DMS 273 (cell line): ENCODE measurements at regions not wholly inside any gene's neighbourhood (a gene's known extent, or its start where the extent isn't known, plus 50 kb on each side); places are given as distances from the start of the nearest gene placed in this dataset.

Source experiments
- DNase-seq: peaks from one replicate; lab custom pipeline; 2025; ENCODE audit not compliant: unreplicated experiment; lab: John Stamatoyannopoulos, UW

DNA sequence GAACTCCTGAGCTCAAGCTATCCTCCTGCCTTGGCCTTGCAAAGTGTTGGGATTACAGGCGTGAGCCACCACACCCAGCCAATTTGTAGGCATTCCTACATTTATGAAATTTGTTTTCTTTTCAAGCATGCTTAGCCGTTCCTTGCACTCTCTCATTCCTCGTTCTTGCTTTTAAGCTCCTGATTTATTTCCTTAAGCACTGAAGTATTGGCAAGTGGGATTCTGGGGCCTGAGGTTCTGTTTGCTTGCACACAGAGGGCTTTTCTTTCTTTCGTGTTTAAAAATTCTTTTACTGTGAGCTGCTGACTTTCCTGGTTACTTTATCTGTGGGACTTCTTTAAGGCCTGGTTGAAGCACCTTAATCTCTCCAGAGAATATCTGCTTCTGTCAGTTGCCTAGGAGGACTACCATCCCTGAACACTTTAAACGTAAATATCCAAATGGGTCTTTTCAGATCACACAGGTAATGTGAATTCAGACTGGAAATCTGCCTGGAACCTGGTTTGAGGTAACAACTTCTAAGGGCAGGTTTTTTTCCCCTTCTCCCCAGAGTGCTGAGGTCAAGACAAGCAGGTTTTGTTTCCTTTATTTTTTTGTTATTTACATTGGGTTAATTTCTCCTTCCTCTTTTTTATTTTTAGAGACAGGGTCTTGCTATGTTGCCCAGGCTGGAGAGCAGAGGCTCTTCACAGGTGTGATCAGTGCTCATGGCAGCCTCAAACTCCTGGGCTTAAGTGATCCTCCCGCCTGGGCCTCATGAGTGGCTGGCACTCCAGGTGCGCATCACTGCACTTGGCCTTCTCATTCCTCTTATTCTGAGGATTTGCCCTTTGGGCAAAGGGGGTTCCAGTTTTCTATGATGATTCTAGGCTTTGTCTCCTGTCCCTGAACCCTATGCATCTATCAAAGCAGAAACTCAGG is 102.9 kb downstream of the PFKFB3 start:
- DNase-seq: no peak

GRCh38 chr10:6306917-6307316 is 104.2 kb downstream of the PFKFB3 start:
- DNase-seq: no peak

DNA sequence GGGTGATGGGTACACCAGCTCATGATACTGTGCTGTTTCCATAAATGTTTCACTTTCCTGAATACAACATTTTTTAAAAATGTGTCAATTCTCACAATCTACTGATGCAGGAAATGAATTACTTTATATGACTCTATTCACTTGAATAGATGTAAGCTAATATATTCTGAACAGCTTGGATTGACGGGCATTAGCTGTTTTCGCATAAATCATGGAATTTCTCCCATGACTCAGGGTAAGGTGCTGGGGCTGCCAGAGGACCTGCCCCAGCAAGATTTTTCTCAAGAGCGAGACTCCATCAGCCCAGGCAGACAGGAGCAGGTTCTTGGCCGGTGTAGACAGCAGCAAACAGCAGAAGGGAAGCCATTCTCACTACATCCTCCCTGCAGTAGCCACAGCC is 107.1 kb downstream of the PFKFB3 start:
- peak; percentile 5 for DNase-seq

DNA sequence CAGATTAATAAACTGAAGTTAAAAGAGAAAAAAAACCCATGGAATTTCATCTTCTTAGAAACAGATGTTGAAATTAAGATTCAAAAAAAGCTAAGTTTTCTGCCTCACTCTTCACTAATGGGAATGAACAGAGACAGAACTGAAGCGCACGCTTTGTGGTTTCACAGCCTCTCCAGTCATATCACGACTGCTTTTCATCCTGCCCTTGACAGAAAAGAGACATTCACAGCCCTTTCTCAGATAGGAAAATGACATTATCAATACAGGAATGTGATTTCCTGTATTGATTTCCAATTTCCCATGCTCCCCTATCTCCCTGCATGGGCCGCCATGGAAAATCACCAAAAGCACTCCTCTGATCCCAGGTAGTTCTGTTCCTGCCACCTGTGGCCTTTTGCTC is 108.2 kb downstream of the PFKFB3 start:
- no peak for DNase-seq

GRCh38 chr10:6311700-6312330 is 109.1 kb downstream of the PFKFB3 start:
- no peak for DNase-seq

- no peak for DNase-seq
These were observed 109.9 kb downstream of the PFKFB3 start for GRCh38 chr10:6312636-6313035.

GRCh38 chr10:6313111-6313895 is 110.6 kb downstream of the PFKFB3 start:
- no peak for DNase-seq

- DNase-seq: no peak
These were observed 112.0 kb downstream of the PFKFB3 start for GRCh38 chr10:6314620-6315205.

DNA sequence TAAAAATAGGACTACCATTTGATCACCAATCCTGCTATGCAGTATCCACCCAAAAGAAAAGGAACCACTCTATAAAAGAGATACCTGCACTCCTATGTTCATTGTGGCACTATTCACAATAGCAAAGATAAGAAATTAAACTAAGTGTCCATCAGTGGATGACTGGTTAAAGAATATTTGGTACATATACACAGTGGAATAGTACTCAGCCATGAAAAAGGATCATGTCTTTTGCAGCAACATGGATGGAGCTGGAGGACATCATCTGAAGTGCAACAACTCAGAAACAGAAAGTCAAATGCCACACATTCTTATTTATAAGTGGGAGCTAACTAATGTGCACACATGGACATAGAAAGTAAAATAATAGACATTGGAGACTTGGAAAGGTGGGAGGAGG is 116.4 kb downstream of the PFKFB3 start:
- no peak for DNase-seq

DNA sequence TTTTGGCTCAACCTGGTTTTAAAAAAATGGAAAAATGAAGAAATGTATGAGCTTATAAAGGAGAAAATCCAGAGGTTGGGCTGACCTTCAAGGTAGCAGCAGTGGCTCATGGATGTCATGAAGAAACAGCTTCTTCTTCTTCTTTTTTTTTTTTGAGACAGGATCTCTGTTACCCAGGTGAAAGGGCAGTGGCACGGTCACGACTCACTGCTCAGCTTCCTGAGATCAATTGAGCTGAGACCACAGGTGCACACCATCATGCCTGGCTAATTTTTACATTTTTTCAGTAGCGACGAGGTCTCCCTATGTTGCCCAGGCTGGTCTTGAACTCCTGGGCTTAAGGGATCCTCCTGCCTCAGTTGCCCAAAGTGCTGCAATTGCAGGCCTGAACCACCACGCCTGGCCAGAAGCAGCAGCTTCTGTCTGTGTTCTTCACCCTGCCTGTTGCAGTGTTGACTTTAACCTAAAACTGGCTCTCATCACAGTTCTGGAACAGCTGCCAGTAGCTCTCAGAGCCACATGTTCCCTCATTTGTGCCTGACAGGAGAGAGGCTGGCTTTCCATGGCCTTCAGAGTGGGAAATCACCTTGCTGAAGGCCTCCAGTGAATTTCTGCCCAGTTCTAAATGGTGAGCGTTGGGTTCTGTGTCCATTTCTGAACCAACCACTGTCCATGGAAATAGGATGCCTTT is 117.7 kb downstream of the PFKFB3 start:
- peak; percentile 19 for DNase-seq

GRCh38 chr10:6321880-6322279 is 119.1 kb downstream of the PFKFB3 start:
- no peak for DNase-seq

- DNase-seq: no peak
These were observed 120.1 kb downstream of the PFKFB3 start for GRCh38 chr10:6322805-6323204.

- no peak for DNase-seq
These were observed 125.4 kb downstream of the PFKFB3 start for GRCh38 chr10:6327961-6328698.

- no peak for DNase-seq
These were observed 126.1 kb downstream of the PFKFB3 start for GRCh38 chr10:6328699-6329423.

DNA sequence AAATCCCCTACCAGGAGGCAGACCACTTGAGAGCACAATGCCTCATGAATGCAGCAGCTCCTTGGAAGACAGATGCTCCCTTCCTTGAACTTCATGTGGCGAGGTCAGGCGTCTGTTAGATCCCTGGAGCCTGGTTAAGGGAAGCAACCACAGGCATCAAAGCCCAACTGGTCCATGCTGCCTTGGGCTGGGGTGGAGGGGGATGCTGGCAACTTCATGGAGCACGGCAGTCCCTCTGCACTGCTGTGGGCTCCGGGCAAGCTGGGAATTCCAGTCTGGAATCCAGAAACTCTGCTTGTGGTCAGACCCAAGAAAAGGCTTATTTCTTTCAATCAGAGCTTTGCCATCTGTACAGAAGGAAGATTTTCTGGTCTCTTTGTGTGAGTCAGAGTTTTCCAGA is 130.4 kb downstream of the PFKFB3 start:
- no peak for DNase-seq

DNA sequence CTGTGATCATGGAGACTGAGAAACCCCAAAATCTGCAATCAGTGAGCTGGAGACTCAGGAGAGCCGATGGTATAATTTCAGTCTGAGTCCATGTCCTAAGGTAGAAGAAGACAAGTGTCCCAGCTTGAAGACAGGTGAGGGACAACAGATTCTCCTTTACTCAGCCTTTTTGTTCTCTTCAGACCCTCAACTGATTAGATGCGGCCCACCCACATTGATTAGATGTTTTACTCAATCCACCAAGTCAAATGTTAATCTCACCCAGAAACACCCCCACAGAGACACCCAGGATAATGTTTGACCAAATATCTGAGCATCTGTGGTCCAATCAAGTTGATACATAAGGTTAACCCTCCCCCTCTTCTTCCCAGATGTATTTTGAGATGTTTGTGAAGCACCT is 131.2 kb downstream of the PFKFB3 start:
- DNase-seq: no peak

- DNase-seq: no peak
These were observed 133.3 kb downstream of the PFKFB3 start for GRCh38 chr10:6336016-6336415.

- DNase-seq: no peak
These were observed 134.7 kb downstream of the PFKFB3 start for GRCh38 chr10:6337382-6337781.

DNA sequence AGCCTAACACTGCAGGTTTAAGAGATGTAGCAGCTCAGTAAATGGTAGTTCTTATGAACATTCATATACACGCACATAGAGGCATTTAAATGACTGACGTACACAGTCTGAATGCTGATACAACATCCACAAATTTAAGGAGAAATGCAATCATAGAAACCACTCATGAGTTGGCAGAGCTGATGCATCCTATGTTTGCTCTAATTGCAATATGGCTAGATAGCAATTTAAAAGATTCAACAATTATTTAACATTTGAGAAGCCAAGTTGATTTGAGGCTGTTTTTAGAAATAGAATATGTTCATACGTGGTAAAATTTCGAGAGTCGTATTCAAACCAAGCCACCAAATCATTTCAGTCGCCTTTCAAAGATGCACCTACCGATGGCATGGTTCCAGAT is 135.6 kb downstream of the PFKFB3 start:
- no peak for DNase-seq
